Activated CD4-positive, alpha-beta T cell treated with anti-CD3 and anti-CD28 coated beads, Interleukin-2, Interleukin-6, amounts not matched to agents 100 ng/mL and 50 ng/mL, durations not matched to agents 16 hours and 8 hours (primary cell): ENCODE measurements at regions not wholly inside any gene's neighbourhood (a gene's known extent, or its start where the extent isn't known, plus 50 kb on each side); places are given as distances from the start of the nearest gene placed in this dataset.

Experiments used
- DNase-seq: peaks from one replicate; pipeline ENCODE4 v3.0.0-alpha.2; 2020

GRCh38 chr5:124581738-124582560 lies 164.5 kb downstream of the ZNF608 start:
- no peak for DNase-seq

GRCh38 chr5:124580925-124581737 lies 165.3 kb downstream of the ZNF608 start:
- no peak for DNase-seq

GRCh38 chr5:124580512-124580911 lies 165.9 kb downstream of the ZNF608 start:
- no peak for DNase-seq

GRCh38 chr5:124576848-124577409 lies 169.5 kb downstream of the ZNF608 start:
- no peak for DNase-seq

GRCh38 chr5:124575725-124576124 lies 170.7 kb downstream of the ZNF608 start:
- DNase-seq: no peak

- DNase-seq: no peak
Measured at GRCh38 chr5:124574521-124575436, 171.7 kb downstream of the ZNF608 start.

GRCh38 chr5:124572971-124573370 lies 173.5 kb downstream of the ZNF608 start:
- no peak for DNase-seq

- DNase-seq: no peak
Measured at GRCh38 chr5:124570285-124571035, 176.0 kb downstream of the ZNF608 start.

- no peak for DNase-seq
Measured at GRCh38 chr5:124566875-124567450, 179.5 kb downstream of the ZNF608 start.

GRCh38 chr5:124561451-124561850 lies 185.0 kb downstream of the ZNF608 start:
- no peak for DNase-seq

- DNase-seq: no peak
Measured at GRCh38 chr5:124560370-124560769, 186.1 kb downstream of the ZNF608 start.

GRCh38 chr5:124557761-124558160 lies 188.7 kb downstream of the ZNF608 start:
- no peak for DNase-seq

GRCh38 chr5:124554746-124555578 lies 191.5 kb downstream of the ZNF608 start:
- no peak for DNase-seq

- no peak for DNase-seq
Measured at GRCh38 chr5:124553911-124554310, 192.5 kb downstream of the ZNF608 start.

- DNase-seq: no peak
Measured at GRCh38 chr5:124552526-124552925, 193.9 kb downstream of the ZNF608 start.

- no peak for DNase-seq
Measured at GRCh38 chr5:124551939-124552279, 194.5 kb downstream of the ZNF608 start.

GRCh38 chr5:124550731-124551130 lies 195.7 kb downstream of the ZNF608 start:
- no peak for DNase-seq

- no peak for DNase-seq
Measured at GRCh38 chr5:124549891-124550436, 196.5 kb downstream of the ZNF608 start.

- no peak for DNase-seq
Measured at GRCh38 chr5:124546643-124547042, 199.8 kb downstream of the ZNF608 start.

GRCh38 chr5:124544366-124545055 lies 201.9 kb downstream of the ZNF608 start:
- DNase-seq: peak; percentile 0
